GM23338 (cell line): ENCODE measurements at regions not wholly inside any gene's neighbourhood (a gene's known extent, or its start where the extent isn't known, plus 50 kb on each side); places are given as distances from the start of the nearest gene placed in this dataset.

Experiments
- ATAC-seq: fragments of 200-7000 bp; cut with Tn5 transposase; 3 replicates; pipeline ENCODE4 v1.9.1; 2020
- DNase-seq: peaks from one replicate; pipeline ENCODE4 v3.0.0-alpha.2; 2015; ENCODE audit warnings: low spot score
- H2AFZ ChIP-seq: fragments of 200-600 bp; sonication (generic); 2 replicates; pipeline ENCODE4 v1.8.0; 2016; ENCODE audit warnings: antibody characterized with exemption, mild to moderate bottlenecking, moderate library complexity
- H3F3A ChIP-seq: fragments of 200-600 bp; sonication (generic); replicated peaks from 2 replicates; pipeline ENCODE4 v1.8.0; 2017; ENCODE audit warnings: antibody characterized with exemption, mixed run types, low read depth
- H3K27ac ChIP-seq: fragments of 200-600 bp; sonication (generic); 2 replicates; pipeline ENCODE4 v1.6.1; 2016; ENCODE audit warnings: low read depth
- H3K27me3 ChIP-seq: fragments of 200-600 bp; sonication (generic); 2 replicates; pipeline ENCODE4 v1.8.0; 2016; ENCODE audit warnings: mild to moderate bottlenecking, mixed run types, moderate library complexity; ENCODE audit not compliant: insufficient read depth
- H3K36me3 ChIP-seq: fragments of 200-600 bp; sonication (generic); 2 replicates; pipeline ENCODE4 v1.8.0; 2016; ENCODE audit warnings: mild to moderate bottlenecking; ENCODE audit not compliant: insufficient read depth
- H3K4me1 ChIP-seq: fragments of 200-600 bp; sonication (generic); 2 replicates; pipeline ENCODE4 v1.8.0; 2016; ENCODE audit warnings: mild to moderate bottlenecking, moderate library complexity; ENCODE audit not compliant: insufficient read depth
- H3K4me2 ChIP-seq: fragments of 200-600 bp; sonication (generic); 2 replicates; pipeline ENCODE4 v1.7.1; 2017; ENCODE audit warnings: mixed run types
- H3K4me3 ChIP-seq: fragments of 200-600 bp; sonication (generic); 2 replicates; pipeline ENCODE4 v1.6.1; 2016; ENCODE audit warnings: mixed run types
- H3K79me2 ChIP-seq: fragments of 200-600 bp; sonication (generic); replicated peaks from 2 replicates; pipeline ENCODE4 v1.8.0; 2017; ENCODE audit warnings: mild to moderate bottlenecking; ENCODE audit not compliant: insufficient read depth
- H3K9me2 ChIP-seq: fragments of 200-600 bp; sonication (generic); 2 replicates; pipeline ENCODE4 v1.8.0; 2017; ENCODE audit not compliant: insufficient read depth
- H4K20me1 ChIP-seq: fragments of 200-600 bp; sonication (generic); replicated peaks from 2 replicates; pipeline ENCODE4 v1.8.0; 2017; ENCODE audit warnings: mild to moderate bottlenecking; ENCODE audit not compliant: insufficient read depth
- H3K27ac Mint-ChIP-seq: 2 replicates; pipeline ENCODE4 v1.8.0; 2020; ENCODE audit warnings: inconsistent platforms, mild to moderate bottlenecking, moderate library complexity, mixed read lengths
- H3K27me3 Mint-ChIP-seq: 3 replicates; pipeline ENCODE4 v1.8.0; 2022; ENCODE audit warnings: low read depth, mild to moderate bottlenecking, moderate library complexity, mixed read lengths, inconsistent platforms; ENCODE audit not compliant: insufficient read depth, poor library complexity
- H3K36me3 Mint-ChIP-seq: 3 replicates; pipeline ENCODE4 v1.8.0; 2021; ENCODE audit warnings: low read depth, mild to moderate bottlenecking, inconsistent platforms, moderate library complexity, mixed read lengths
- H3K4me1 Mint-ChIP-seq: 3 replicates; pipeline ENCODE4 v1.8.0; 2020; ENCODE audit warnings: mild to moderate bottlenecking, inconsistent platforms, mixed read lengths
- H3K4me3 Mint-ChIP-seq: 3 replicates; pipeline ENCODE4 v1.8.0; 2021; ENCODE audit warnings: moderate library complexity, mild to moderate bottlenecking, inconsistent platforms, mixed read lengths
- H3K9me3 Mint-ChIP-seq: 3 replicates; pipeline ENCODE4 v1.8.0; 2020; ENCODE audit warnings: moderate library complexity, mild to moderate bottlenecking, inconsistent platforms, mixed read lengths
- CREB1 ChIP-seq: fragments of 250-450 bp; sonication (Bioruptor Pico); IDR thresholded peaks from 2 replicates; pipeline ENCODE4 v1.5.0; 2020; ENCODE audit warnings: low read depth, mild to moderate bottlenecking, moderate library complexity
- EZH2 ChIP-seq: fragments of 200-600 bp; sonication (generic); IDR thresholded peaks from one replicate; pipeline ENCODE4 v1.8.0; 2017; ENCODE audit warnings: antibody characterized with exemption, mild to moderate bottlenecking, low read depth; ENCODE audit not compliant: unreplicated experiment
- EZH2phosphoT487 ChIP-seq: fragments of 200-600 bp; sonication (generic); IDR thresholded peaks from one replicate; pipeline ENCODE4 v1.8.1; 2018; ENCODE audit warnings: antibody characterized with exemption; ENCODE audit not compliant: unreplicated experiment
- NANOG ChIP-seq: IDR thresholded peaks from 2 replicates; pipeline ENCODE4 v1.6.1; 2016; ENCODE audit warnings: antibody characterized with exemption, borderline replicate concordance
- STAT1 ChIP-seq: IDR thresholded peaks from one replicate; pipeline ENCODE4 v1.6.1; 2016; ENCODE audit warnings: antibody characterized with exemption; ENCODE audit not compliant: unreplicated experiment
- ZNF114 ChIP-seq: fragments of 250-450 bp; sonication (Bioruptor Pico); IDR thresholded peaks from 2 replicates; pipeline ENCODE4 v1.5.0; 2020; ENCODE audit warnings: mild to moderate bottlenecking, moderate library complexity
- ZNF331 ChIP-seq: fragments of 250-450 bp; sonication (Bioruptor Pico); IDR thresholded peaks from 2 replicates; pipeline ENCODE4 v1.5.0; 2020; ENCODE audit warnings: low read depth, mild to moderate bottlenecking, moderate library complexity
- TF ChIP-seq, protein P1 (sequence below): IDR thresholded peaks from 2 replicates; pipeline ENCODE4 v1.6.1; 2016; ENCODE audit warnings: antibody characterized with exemption
- TF ChIP-seq, protein P2 (sequence below), 2 experiments: fragments of 200-600 bp in 1 of 2; sonication (generic) in 1 of 2; conservative IDR thresholded peaks; 2 replicates each; pipeline versions ENCODE4 v1.5.1 to v1.6.1; 2016 to 2017; ENCODE audit warnings: antibody characterized with exemption in 2 of 2, low read depth in 2 of 2, mild to moderate bottlenecking in 2 of 2, moderate library complexity in 1 of 2
- TF ChIP-seq, protein P3 (sequence below): IDR thresholded peaks from one replicate; pipeline ENCODE4 v1.6.1; 2018; ENCODE audit warnings: antibody characterized with exemption; ENCODE audit not compliant: unreplicated experiment

DNA sequence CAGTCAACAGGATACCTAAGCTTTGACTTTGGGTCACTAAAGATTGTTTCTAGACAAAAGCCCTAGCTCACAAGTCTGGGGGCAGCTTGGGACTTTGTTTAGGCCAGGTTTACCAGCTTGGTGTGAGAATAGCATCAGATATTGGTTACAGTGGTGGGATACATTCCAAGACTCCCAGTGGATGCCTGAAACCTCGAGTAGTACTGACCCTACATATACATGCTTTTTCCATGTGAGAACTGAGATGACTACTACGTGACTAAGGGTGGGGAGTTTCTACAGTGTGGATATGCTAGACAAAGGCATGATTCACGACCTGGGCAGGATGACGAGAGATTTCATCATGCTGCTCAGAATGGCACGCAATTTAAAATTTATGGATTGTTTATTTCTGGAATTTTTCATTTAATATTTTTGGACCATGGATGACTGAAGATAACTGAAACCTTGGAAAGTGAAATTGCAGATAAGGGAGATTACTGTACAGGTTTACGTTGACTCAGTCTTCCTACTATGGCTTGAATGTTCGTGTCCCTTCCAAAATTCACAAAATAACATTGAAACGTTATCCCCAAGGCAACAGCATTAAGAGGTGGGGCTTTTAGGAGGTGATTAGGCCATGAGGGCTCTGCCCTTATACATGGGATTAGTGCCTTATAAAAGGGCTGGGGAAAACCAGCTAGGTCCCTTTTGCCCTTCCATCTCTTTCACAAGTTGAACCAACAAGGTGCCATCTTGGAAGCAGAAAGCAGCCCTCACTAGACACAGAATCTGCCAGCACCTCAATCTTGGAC, 50.2 kb upstream of the CTAGE1 start:
- H3K27ac Mint-ChIP-seq, result no peak overlapping the region
- H3K4me1 Mint-ChIP-seq, result peaks cover 23% of the 10 kb centered on the region
- Histone ChIP-seq H3K27ac (no peak overlapping the region), H3K4me3 (no peak overlapping the region), H2AFZ (no peak overlapping the region), H3K9me2 (no peaks in the 10 kb centered on the region), H3F3A (no peaks in the 10 kb centered on the region), H3K4me1 (peaks cover 23% of the 10 kb centered on the region), H3K36me3 (no peaks in the 10 kb centered on the region), H3K79me2 (no peaks in the 10 kb centered on the region), H3K27me3 (no peaks in the 10 kb centered on the region), H4K20me1 (no peaks in the 10 kb centered on the region), H3K4me2 (no peak overlapping the region)
- DNase-seq (no peak), ATAC-seq (no peak)
- no peak overlapping the region for H3K4me3 Mint-ChIP-seq
- TF ChIP-seq, protein P1, sequence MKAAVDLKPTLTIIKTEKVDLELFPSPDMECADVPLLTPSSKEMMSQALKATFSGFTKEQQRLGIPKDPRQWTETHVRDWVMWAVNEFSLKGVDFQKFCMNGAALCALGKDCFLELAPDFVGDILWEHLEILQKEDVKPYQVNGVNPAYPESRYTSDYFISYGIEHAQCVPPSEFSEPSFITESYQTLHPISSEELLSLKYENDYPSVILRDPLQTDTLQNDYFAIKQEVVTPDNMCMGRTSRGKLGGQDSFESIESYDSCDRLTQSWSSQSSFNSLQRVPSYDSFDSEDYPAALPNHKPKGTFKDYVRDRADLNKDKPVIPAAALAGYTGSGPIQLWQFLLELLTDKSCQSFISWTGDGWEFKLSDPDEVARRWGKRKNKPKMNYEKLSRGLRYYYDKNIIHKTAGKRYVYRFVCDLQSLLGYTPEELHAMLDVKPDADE, result no peak
- TF ChIP-seq ZNF331 (CRISPR knock-in tag) (no peak), NANOG (no peak), ZNF114 (CRISPR knock-in tag) (no peak), STAT1 (no peak), EZH2 (no peak), CREB1 (CRISPR knock-in tag) (no peak)
- TF ChIP-seq, protein P2, sequence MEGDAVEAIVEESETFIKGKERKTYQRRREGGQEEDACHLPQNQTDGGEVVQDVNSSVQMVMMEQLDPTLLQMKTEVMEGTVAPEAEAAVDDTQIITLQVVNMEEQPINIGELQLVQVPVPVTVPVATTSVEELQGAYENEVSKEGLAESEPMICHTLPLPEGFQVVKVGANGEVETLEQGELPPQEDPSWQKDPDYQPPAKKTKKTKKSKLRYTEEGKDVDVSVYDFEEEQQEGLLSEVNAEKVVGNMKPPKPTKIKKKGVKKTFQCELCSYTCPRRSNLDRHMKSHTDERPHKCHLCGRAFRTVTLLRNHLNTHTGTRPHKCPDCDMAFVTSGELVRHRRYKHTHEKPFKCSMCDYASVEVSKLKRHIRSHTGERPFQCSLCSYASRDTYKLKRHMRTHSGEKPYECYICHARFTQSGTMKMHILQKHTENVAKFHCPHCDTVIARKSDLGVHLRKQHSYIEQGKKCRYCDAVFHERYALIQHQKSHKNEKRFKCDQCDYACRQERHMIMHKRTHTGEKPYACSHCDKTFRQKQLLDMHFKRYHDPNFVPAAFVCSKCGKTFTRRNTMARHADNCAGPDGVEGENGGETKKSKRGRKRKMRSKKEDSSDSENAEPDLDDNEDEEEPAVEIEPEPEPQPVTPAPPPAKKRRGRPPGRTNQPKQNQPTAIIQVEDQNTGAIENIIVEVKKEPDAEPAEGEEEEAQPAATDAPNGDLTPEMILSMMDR (conservative IDR thresholded peaks at IDR 0.05; ENCODE audit: low read depth in 2 of 2), result no peak
- no peaks in the 10 kb centered on the region for H3K36me3 Mint-ChIP-seq
- H3K9me3 Mint-ChIP-seq, result no peaks in the 10 kb centered on the region
- H3K27me3 Mint-ChIP-seq, result peaks cover 3% of the 10 kb centered on the region

DNA sequence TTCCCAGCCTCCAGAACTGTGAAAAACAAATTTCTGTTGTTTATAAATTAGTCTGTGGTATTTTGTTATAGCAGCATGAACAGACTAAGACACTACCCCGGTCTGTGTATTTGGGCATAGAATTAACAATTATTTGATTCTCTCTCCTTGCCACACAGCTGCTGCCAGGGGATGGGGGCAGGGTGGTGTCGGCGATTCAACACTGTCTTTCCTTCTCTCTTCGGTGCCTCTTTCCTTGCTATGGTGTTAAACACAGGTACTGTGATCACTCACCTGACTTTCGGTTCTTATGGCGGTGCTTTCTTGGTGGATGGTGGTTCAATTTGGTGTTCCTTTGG, 50.8 kb upstream of the CTAGE1 start:
- H3K27ac Mint-ChIP-seq, result no peak overlapping the region
- Histone ChIP-seq H2AFZ (peak overlapping the region; percentile 63; the same call in 1 of the 2 replicates), H3F3A (no peaks in the 10 kb centered on the region), H3K27me3 (no peaks in the 10 kb centered on the region), H3K4me1 (peaks cover 23% of the 10 kb centered on the region), H4K20me1 (no peaks in the 10 kb centered on the region), H3K27ac (no peak overlapping the region), H3K79me2 (no peaks in the 10 kb centered on the region), H3K4me2 (no peak overlapping the region), H3K36me3 (no peaks in the 10 kb centered on the region), H3K9me2 (0 out of 2 replicates have a peak, but pooled peaks cover under 1% of the 10 kb centered on the region), H3K4me3 (no peak overlapping the region)
- H3K27me3 Mint-ChIP-seq, result peaks cover 3% of the 10 kb centered on the region
- no peaks in the 10 kb centered on the region for H3K36me3 Mint-ChIP-seq
- H3K4me3 Mint-ChIP-seq, result no peak overlapping the region
- H3K4me1 Mint-ChIP-seq, result peaks cover 19% of the 10 kb centered on the region
- no peaks in the 10 kb centered on the region for H3K9me3 Mint-ChIP-seq
- no peak for DNase-seq
- no peak for ATAC-seq
- TF ChIP-seq ZNF331 (CRISPR knock-in tag) (no peak), EZH2phosphoT487 (no peak)
- TF ChIP-seq, protein P2 (conservative IDR thresholded peaks at IDR 0.05; ENCODE audit: low read depth in 2 of 2), result no peak
- TF ChIP-seq, protein P3, sequence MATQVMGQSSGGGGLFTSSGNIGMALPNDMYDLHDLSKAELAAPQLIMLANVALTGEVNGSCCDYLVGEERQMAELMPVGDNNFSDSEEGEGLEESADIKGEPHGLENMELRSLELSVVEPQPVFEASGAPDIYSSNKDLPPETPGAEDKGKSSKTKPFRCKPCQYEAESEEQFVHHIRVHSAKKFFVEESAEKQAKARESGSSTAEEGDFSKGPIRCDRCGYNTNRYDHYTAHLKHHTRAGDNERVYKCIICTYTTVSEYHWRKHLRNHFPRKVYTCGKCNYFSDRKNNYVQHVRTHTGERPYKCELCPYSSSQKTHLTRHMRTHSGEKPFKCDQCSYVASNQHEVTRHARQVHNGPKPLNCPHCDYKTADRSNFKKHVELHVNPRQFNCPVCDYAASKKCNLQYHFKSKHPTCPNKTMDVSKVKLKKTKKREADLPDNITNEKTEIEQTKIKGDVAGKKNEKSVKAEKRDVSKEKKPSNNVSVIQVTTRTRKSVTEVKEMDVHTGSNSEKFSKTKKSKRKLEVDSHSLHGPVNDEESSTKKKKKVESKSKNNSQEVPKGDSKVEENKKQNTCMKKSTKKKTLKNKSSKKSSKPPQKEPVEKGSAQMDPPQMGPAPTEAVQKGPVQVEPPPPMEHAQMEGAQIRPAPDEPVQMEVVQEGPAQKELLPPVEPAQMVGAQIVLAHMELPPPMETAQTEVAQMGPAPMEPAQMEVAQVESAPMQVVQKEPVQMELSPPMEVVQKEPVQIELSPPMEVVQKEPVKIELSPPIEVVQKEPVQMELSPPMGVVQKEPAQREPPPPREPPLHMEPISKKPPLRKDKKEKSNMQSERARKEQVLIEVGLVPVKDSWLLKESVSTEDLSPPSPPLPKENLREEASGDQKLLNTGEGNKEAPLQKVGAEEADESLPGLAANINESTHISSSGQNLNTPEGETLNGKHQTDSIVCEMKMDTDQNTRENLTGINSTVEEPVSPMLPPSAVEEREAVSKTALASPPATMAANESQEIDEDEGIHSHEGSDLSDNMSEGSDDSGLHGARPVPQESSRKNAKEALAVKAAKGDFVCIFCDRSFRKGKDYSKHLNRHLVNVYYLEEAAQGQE, result no peak
